ENCODE measurements at regions not wholly inside any gene's neighbourhood (a gene's known extent, or its start where the extent isn't known, plus 50 kb on each side); places are given as distances from the start of the nearest gene placed in this dataset.
A peak's percentile ranks its signal among the peaks of the same experiment; 100 is the strongest.
"Not testable (repeated sequence)": the region's sequence is repeated elsewhere in the genome, so short reads cannot be mapped to it uniquely, and the experiment has no call there.

- peak; percentile 72 for DNase-seq
Measured at GRCh38 chr22:25462474-25463346, 101.8 kb upstream of the GRK3 start.

GRCh38 chr22:25463347-25463628 lies 101.2 kb upstream of the GRK3 start:
- not testable (repeated sequence) for DNase-seq

GRCh38 chr22:25464326-25464725 lies 100.1 kb upstream of the GRK3 start:
- DNase-seq = not testable (repeated sequence)

GRCh38 chr22:25465949-25466348 lies 98.5 kb upstream of the GRK3 start:
- no peak for DNase-seq

- DNase-seq = no peak
Measured at GRCh38 chr22:25472382-25472781, 92.1 kb upstream of the GRK3 start.

- DNase-seq = no peak
Measured at GRCh38 chr22:25475257-25476022, 89.0 kb upstream of the GRK3 start.

- DNase-seq = no peak
Measured at GRCh38 chr22:25477358-25477757, 87.1 kb upstream of the GRK3 start.

- no peak for DNase-seq
Measured at GRCh38 chr22:25478111-25478510, 86.4 kb upstream of the GRK3 start.

- DNase-seq = no peak
Measured at GRCh38 chr22:25478528-25478927, 85.9 kb upstream of the GRK3 start.

- not testable (repeated sequence) for DNase-seq
Measured at GRCh38 chr22:25480868-25481267, 83.6 kb upstream of the GRK3 start.

GRCh38 chr22:25482091-25482760 lies 82.2 kb upstream of the GRK3 start:
- no peak for DNase-seq

- no peak for DNase-seq
Measured at GRCh38 chr22:25482868-25483639, 81.4 kb upstream of the GRK3 start.

GRCh38 chr22:25483931-25484330 lies 80.5 kb upstream of the GRK3 start:
- DNase-seq = no peak

- DNase-seq = no peak
Measured at GRCh38 chr22:25484521-25485315, 79.8 kb upstream of the GRK3 start.

- no peak for DNase-seq
Measured at GRCh38 chr22:25485626-25486545, 78.6 kb upstream of the GRK3 start.

- no peak for DNase-seq
Measured at GRCh38 chr22:25487508-25487907, 77.0 kb upstream of the GRK3 start.

- DNase-seq = peak; percentile 77
Measured at GRCh38 chr22:25488244-25489020, 76.0 kb upstream of the GRK3 start.

- no peak for DNase-seq
Measured at GRCh38 chr22:25489947-25490346, 74.5 kb upstream of the GRK3 start.

GRCh38 chr22:25490896-25491295 lies 73.6 kb upstream of the GRK3 start:
- no peak for DNase-seq

GRCh38 chr22:25492162-25492561 lies 72.3 kb upstream of the GRK3 start:
- DNase-seq = no peak
